Heart right ventricle (tissue), 16 donors: ENCODE measurements at regions not wholly inside any gene's neighbourhood (a gene's known extent, or its start where the extent isn't known, plus 50 kb on each side); places are given as distances from the start of the nearest gene placed in this dataset.
"Not testable (repeated sequence)": the region's sequence is repeated elsewhere in the genome, so short reads cannot be mapped to it uniquely, and the experiment has no call there.

ENCODE experiments used
- ATAC-seq, 8 donors: fragments of 200-7000 bp; cut with Tn5 transposase; one replicate each; pipeline ENCODE4 v1.9.1; 2020; ENCODE audit warnings: mild to moderate bottlenecking in 8 of 8, moderate library complexity in 8 of 8, moderate number of reproducible peaks in 1 of 8
- DNase-seq, 2 donors: peaks; one replicate each; pipeline ENCODE4 v3.0.0-alpha.2; 2020
- H3K27ac ChIP-seq, 10 donors: fragments of 200-600 bp; sonication (generic) in 2 of 10; one replicate each; pipeline versions ENCODE4 v1.5.0 to v1.8.0; 2020 to 2022; ENCODE audit warnings: mild to moderate bottlenecking in 3 of 10
- H3K27me3 ChIP-seq, 7 donors: fragments of 200-600 bp; one replicate each; pipeline ENCODE4 v1.8.0; 2021 to 2022; ENCODE audit warnings: mild to moderate bottlenecking in 2 of 7
- H3K36me3 ChIP-seq, 9 donors: fragments of 200-600 bp; sonication (generic) in 1 of 9; one replicate each; pipeline versions ENCODE4 v1.5.0 to v1.8.0; 2020 to 2022; ENCODE audit warnings: mild to moderate bottlenecking in 2 of 9
- H3K4me1 ChIP-seq, 9 donors: fragments of 200-600 bp; sonication (generic) in 1 of 9; one replicate each; pipeline versions ENCODE4 v1.5.0 to v1.8.0; 2020 to 2022; ENCODE audit warnings: mild to moderate bottlenecking in 4 of 9
- H3K4me3 ChIP-seq, 10 donors: fragments of 200-600 bp; sonication (generic) in 2 of 10; one replicate each; pipeline versions ENCODE4 v1.5.0 to v1.8.0; 2020 to 2022; ENCODE audit warnings: mild to moderate bottlenecking in 7 of 10, moderate library complexity in 2 of 10
- H3K9me3 ChIP-seq, 11 donors: fragments of 200-600 bp in 10 of 11; sonication (generic) in 2 of 11; one replicate each; pipeline versions ENCODE4 v1.5.0 to v1.8.0; 2013 to 2022; ENCODE audit warnings: mild to moderate bottlenecking in 2 of 11, control low read depth in 1 of 11, moderate library complexity in 1 of 11
- CTCF ChIP-seq, 9 donors: fragments of 200-600 bp; sonication (generic) in 2 of 9; IDR thresholded peaks; one replicate each; pipeline versions ENCODE4 v1.5.0 to v1.8.0; 2021 to 2022; ENCODE audit warnings: antibody characterized with exemption in 9 of 9, mild to moderate bottlenecking in 5 of 9, moderate library complexity in 1 of 9
- WGBS, 2 donors: extraction: QIAGEN DNeasy Blood & Tissue Kit; methylation state at CpG; one replicate each; pipeline ENCODE4 v1.1.7; 2013; ENCODE audit warnings: inconsistent platforms in 1 of 2; 5-methylcytosine and 5-hydroxymethylcytosine counted together
- intact Hi-C, 10 donors: fragments of 100-400 bp; cut with DNase I; formaldehyde crosslinking; loops; one replicate each; pipeline versions ENCODE4 v1.11.1 to v1.14.2; 2022
- donor health status: Arrhythmogenic right ventricular cardiomyopathy.
- donor health status: ischemic (EF 13 %, LVEDD 7.1; RV severe dilation, severe dysfunction).
- donor health status: healthy with polysubstance abuse.
- donor health status: DM: no; HTN: yes; CAD: no.
- donor health status: DM: no; HTN: no; CAD: no.
- donor health status: ischemic (EF 25% LVEDD 6.9; RV normal size, moderate dysfunction).
- donor health status: ischemic (EF 25% LVEDD 5.7; RV mildly dilated, moderate dysfunction).
- donor health status: healthy.
- donor health status: DM: yes; HTN: yes; CAD: no.
- donor health status: Ischemic cardiomyopathy.
- donor health status: ischemic (EF 35%, LVEDD 5.7; RV mildly dilated, moderate dysfunction).
- donor health status: nonischemic (EF 11% LVEDD 7.7; RV severe dilation, severe dysfunction).
- donor health status: DM: yes; HTN: yes; CAD: no.
- donor health status: PGD.
- donor health status: ischemic (EF 29% LVEDD 5.4; RV normal size, mild dysfunction).
- donor health status: nonischemic (EF 23%, LVEDD 6.1; RV moderate dilation, normal function).

GRCh38 chr2:13353083-13353482 lies 636.3 kb downstream of the TRIB2 start:
- no peak for TF ChIP-seq CTCF (IDR thresholded peaks at IDR 0.05)
- intact Hi-C loops, result no loop called here
- Histone ChIP-seq H3K27me3 (no peaks in the 10 kb centered on the region), H3K4me1 (no peaks in the 10 kb centered on the region), H3K36me3 (no peaks in the 10 kb centered on the region), H3K27ac (no peak overlapping the region), H3K4me3 (no peak overlapping the region), H3K9me3 (peaks cover 0 to 5% (median 0%) of the 10 kb centered on the region in 11 donors)
- ATAC-seq (no peak), DNase-seq (no peak)

GRCh38 chr2:13354031-13354430 lies 637.3 kb downstream of the TRIB2 start:
- DNase-seq, result no peak
- ATAC-seq, result no peak
- no peak overlapping the region for H3K27ac ChIP-seq
- H3K9me3 ChIP-seq, result peaks cover 0 to 5% (median 0%) of the 10 kb centered on the region in 11 donors
- H3K27me3 ChIP-seq, result no peaks in the 10 kb centered on the region
- no peak for TF ChIP-seq CTCF (IDR thresholded peaks at IDR 0.05)
- no peaks in the 10 kb centered on the region for H3K36me3 ChIP-seq
- intact Hi-C loops, result no loop called here
- H3K4me3 ChIP-seq, result no peak overlapping the region
- no peaks in the 10 kb centered on the region for H3K4me1 ChIP-seq

- H3K27ac ChIP-seq, H3K9me3 ChIP-seq, H3K36me3 ChIP-seq, intact Hi-C loops, H3K27me3 ChIP-seq, DNase-seq, ATAC-seq, H3K4me1 ChIP-seq, H3K4me3 ChIP-seq: not testable (repeated sequence)
- 31 to 37% methylated on average over 1 of the region's 1 CpG for WGBS, 2 donors
These were observed 665.2 kb downstream of the TRIB2 start for GRCh38 chr2:13381928-13382327.

- 84 to 85% methylated on average over 5 of the region's 5 CpGs for WGBS, 2 donors
These were observed 672.4 kb downstream of the TRIB2 start for GRCh38 chr2:13389172-13389571.

GRCh38 chr2:13390676-13391075 lies 673.9 kb downstream of the TRIB2 start:
- no peak for ATAC-seq
- H3K27me3 ChIP-seq, result no peaks in the 10 kb centered on the region
- no peak for TF ChIP-seq CTCF (IDR thresholded peaks at IDR 0.05)

More at GRCh38 chr2:13389172-13389571, 672.4 kb downstream of the TRIB2 start:
- H3K4me3 ChIP-seq, H3K27me3 ChIP-seq, H3K36me3 ChIP-seq, H3K27ac ChIP-seq, ATAC-seq, DNase-seq, intact Hi-C loops, H3K4me1 ChIP-seq: not testable (repeated sequence)
- peaks cover 0 to 30% (median 0%) of the 10 kb centered on the region in 11 donors for H3K9me3 ChIP-seq

GRCh38 chr2:13401312-13401711 lies 684.6 kb downstream of the TRIB2 start:
- ATAC-seq (no peak), DNase-seq (no peak)
- intact Hi-C loops, result no loop called here
- no peak overlapping the region for H3K27ac ChIP-seq
- H3K27me3 ChIP-seq, result no peaks in the 10 kb centered on the region
- no peaks in the 10 kb centered on the region for H3K36me3 ChIP-seq
- TF ChIP-seq CTCF (IDR thresholded peaks at IDR 0.05), result no peak
- 59 to 66% methylated on average over 2 of the region's 2 CpGs for WGBS, 2 donors
- peaks cover 0 to 19% (median 0%) of the 10 kb centered on the region in 11 donors for H3K9me3 ChIP-seq
- H3K4me3 ChIP-seq, result no peak overlapping the region
- H3K4me1 ChIP-seq, result no peaks in the 10 kb centered on the region

More at GRCh38 chr2:13390676-13391075, 673.9 kb downstream of the TRIB2 start:
- Histone ChIP-seq H3K36me3 (no peaks in the 10 kb centered on the region), H3K4me3 (no peak overlapping the region), H3K4me1 (no peaks in the 10 kb centered on the region), H3K27ac (no peak overlapping the region), H3K9me3 (peaks cover 0 to 30% (median 0%) of the 10 kb centered on the region in 11 donors)
- intact Hi-C loops, result no loop called here
- no peak for DNase-seq
